DMS79 treated with DMSO at 0.1 percent for 48 hours (cell line): ENCODE measurements at regions not wholly inside any gene's neighbourhood (a gene's known extent, or its start where the extent isn't known, plus 50 kb on each side); places are given as distances from the start of the nearest gene placed in this dataset.

Source experiments
- DNase-seq: peaks from one replicate; lab custom pipeline; 2025; lab: John Stamatoyannopoulos, UW

DNA sequence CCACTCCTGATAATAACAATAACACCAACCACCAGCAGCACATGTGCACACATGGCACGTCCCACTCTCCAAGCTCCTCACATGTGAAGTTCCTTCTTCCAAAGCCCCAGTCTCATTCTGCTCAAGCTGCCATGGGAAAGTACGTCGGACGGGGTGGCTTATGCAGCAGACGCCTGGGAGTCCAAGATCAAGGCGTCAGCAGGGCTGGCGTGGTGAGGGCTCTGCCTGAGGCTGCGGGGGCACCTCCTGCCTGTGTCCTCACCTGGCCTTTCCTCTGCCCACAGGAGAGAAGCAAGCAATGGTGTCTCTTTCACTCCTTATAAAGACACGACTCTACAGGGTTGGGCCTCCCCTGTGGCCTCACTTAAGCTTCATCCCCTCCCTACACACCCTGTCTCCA is 68.8 kb upstream of the INSIG1 start:
- no peak for DNase-seq

DNA sequence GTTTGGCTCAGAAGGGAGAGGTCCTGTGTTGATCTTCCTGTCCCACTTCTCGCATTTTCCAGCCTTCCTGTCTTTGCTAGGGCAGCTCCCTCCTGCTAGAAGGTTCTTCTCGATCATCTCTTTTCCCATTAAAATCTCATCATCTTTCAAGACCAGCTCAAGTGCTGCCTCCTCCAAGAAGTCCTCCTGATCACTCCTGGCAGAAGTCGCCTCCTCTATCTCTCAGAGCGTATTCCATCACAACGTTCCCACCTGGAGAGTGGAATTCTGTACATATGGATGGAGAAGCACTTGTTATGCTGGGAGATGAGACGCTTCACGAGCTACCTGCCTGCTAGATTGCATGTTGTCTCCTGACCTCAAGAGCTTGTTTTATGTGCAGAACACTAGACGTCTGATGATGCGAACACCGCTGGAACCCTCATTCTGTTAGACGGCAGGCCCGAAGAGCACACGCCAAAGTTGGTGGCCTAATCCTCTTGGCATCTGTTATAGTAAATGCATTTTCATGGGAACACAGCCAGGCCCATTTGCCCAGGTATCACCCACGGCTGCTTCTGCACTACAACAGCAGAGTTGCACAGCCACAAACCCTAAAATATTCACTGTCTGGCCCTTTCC is 68.0 kb upstream of the INSIG1 start:
- DNase-seq: no peak

GRCh38 chr7:155230169-155230593 is 67.5 kb upstream of the INSIG1 start:
- no peak for DNase-seq

- DNase-seq: no peak
Observed at GRCh38 chr7:155231241-155231800, 66.4 kb upstream of the INSIG1 start.

GRCh38 chr7:155231941-155232340 is 65.7 kb upstream of the INSIG1 start:
- no peak for DNase-seq

GRCh38 chr7:155232911-155233310 is 64.8 kb upstream of the INSIG1 start:
- DNase-seq: no peak

DNA sequence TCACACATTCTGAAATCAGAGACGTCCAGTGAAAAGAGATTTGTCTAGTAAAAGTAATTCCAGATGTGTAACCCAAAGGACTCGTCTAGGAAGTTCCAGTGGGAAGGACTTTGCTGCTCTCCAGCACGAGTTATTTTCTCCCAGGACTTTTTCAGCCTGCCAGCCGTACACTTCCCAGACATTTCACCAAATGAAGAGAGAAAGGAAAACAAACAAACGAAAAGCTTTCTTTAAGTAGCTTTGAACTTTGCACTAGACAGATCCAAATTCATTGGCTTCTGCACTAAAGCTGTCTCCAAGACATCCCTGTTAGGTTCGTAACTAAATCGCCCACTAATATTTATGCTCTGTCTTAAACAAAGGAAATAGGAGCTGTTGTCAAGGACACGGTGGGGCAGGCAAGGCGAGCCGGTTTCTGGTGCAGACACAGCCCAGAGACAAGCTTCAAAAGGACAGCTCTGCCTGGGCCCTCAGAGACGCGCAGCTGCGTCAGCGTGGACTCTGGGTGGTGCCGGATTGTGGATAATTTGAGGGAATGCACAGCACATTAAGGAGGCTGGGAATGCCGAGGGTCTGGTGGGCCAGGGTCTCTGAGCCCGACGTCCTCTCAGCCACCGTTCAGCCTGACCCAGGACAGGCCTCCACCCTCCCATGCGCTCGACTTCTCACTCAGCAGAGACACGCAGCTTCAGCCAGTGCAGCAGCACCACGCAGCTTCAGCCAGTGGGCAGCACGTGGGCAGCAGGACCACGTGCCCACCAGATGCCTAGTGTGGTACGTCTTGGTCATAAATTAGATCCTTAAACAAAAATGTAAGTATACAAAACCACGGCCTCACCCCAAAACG is 64.1 kb upstream of the INSIG1 start:
- DNase-seq: no peak

- DNase-seq: no peak
Observed at GRCh38 chr7:155234158-155234492, 63.6 kb upstream of the INSIG1 start.

DNA sequence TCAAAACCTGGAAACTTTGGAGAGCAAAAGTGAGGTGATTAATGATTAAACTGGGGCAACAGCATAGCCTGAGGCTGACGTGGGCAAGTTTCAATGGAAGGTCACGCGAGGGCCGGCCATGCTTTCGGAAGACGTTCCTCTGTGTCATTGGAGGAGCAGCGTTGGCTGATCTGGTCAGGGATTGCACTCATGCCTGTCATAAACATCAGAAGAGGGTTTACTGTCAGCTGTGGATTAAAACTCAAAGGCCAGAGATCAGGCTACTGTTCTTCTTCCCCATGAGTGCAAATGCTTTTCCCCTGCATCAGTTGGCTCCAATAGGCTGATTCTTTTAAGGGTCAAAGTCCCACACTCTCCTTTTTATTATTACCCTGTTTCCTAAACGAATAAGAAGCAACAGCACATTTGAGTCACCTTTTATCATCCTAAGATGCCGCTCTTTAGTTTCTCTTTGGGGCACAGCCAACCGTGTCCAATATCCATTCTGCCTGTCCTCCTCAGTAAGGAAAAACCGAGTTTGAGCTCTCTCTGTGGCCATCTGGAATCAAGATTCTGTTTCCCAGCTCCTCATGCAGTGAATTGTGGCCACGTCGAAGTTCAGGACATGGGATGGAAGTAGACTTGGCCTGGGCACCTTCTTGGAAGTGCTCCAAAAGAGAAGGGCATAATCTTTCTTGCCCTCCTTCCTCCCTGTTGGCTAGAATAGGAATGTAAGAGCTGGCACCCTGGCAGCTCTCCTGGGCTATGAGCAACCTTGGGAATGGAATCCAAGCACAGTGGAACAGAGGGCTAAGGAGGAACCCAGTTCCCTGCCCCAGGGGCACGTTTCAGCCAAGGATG is 62.5 kb upstream of the INSIG1 start:
- no peak for DNase-seq

GRCh38 chr7:155236386-155236785 is 61.3 kb upstream of the INSIG1 start:
- DNase-seq: no peak

DNA sequence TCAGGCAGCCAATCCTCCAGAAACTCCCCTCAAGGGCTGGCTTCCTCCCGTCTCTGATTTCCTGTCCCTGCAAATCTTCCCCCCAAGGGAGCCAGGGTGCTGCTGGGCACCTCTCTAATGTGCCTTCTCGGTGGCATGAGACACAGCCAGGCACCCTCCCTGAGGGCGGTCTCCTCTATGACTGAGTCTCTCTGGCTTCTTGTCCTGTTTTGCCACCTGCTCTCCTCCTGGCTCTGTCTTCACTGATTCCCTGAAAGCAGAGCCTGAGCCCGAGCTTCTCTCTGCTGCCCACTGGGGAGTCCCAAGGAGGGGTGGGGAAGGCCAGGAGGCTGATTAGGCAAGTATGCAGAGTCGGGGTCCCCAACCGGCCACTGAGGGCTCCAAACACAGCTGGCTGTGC is 60.4 kb upstream of the INSIG1 start:
- no peak for DNase-seq

GRCh38 chr7:155237730-155238129 is 59.9 kb upstream of the INSIG1 start:
- DNase-seq: no peak

DNA sequence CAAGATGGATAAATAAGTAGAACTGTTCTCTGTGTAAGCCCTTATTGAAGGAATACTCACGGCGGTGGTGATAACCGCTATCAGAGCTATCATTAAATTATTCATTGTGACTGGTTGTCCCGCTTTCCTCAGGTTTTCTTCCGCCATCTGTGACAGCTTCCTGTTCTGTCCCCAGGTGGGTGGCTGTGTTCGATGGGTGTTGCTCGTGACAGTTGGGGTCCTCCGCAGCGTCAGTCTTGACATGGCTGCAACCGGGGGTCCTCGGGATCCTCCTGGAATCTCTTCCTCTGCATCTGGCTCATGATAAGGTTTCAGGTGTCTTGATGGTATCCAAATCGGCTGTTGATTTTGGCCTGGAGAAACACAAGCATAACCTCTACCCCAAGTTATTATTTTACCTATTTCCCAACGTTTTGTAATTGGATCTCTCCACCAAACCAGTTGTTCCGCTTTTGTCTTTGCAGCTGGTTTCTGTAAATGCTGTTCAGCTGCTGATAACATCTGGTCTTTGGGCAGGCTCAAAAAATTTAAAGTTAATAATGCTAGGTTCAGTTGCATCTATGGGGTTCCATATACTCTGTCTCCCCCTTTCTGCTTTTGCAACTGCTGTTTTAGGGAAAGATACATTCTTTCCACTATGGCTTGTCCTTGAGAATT is 58.1 kb upstream of the INSIG1 start:
- DNase-seq: peak; percentile 33

DNA sequence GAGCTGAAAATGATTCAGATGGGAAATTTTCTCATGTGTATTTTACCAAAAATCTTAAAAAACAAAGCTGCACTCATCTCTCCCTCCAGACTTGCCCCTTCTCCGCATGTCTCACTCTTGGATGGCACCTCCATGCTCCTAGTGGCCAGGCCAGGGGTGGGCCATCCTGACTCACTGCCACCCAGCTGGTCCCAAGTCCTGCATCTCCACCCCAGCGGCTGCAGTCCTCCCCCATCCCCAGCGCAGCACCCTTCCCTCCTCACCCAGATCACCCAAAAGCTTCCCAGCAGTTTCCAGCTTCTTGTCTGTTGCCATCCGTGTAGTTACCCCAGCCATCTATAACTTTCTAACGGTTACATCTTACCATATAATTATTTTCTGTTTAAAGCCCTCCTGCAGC is 53.0 kb upstream of the INSIG1 start:
- no peak for DNase-seq

DNA sequence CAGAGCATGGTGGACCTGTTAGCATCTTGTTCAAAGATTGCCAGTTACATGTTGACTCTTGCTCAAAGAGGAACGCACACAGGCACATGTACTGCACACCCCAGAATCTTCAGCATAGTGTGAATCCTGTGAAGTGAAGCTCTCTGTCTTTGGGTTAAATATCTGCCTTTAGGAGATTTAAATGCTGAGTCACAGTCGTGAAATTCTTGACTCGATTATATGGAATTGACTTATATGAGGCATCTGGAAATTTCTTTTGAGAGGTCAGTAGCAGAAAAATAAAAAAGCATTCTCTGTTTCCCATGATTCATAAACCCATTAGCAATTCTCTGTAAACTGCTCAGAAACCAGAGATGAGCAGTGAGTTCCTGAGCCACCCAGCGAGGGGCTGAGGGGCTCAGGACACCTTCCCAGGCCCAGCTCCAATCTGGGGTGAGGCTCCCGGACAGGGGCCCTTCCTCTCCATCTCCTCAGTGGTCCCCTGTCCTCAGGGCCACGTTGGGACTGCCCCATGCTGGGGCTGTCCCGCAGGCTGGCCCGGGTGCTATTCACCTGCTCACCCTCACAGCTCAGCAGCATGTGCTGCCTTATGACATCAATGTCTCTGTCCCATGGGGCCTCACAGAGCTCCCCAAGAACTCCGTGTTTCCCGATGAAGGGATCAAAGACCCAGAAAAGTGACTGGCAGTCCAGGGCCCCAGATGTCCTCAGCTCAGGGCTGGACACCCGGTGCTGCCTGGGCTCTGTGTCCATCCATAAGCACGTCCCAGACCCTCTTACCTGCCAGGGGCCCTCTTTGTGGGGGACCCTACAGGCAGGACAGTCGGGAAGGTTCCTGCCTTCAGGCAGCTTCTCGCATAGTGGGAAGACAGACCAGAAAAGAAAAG is 50.0 kb upstream of the INSIG1 start:
- DNase-seq: no peak
